ENCODE measurements at regions not wholly inside any gene's neighbourhood (a gene's known extent, or its start where the extent isn't known, plus 50 kb on each side); places are given as distances from the start of the nearest gene placed in this dataset.

- no peaks in the 10 kb centered on the region for H3K79me1 ChIP-seq (ENCODE audit: insufficient read depth, low read depth, low read length, poor library complexity, severe bottlenecking)
- TF ChIP-seq CTCF (conservative IDR thresholded peaks at IDR 0.05) = no peak
- H3K4ac ChIP-seq (ENCODE audit: low read depth, low read length) = no peak overlapping the region
- no peaks in the 10 kb centered on the region for H3K23me2 ChIP-seq (ENCODE audit: insufficient read length, low read depth, low read length, poor library complexity, severe bottlenecking)
- H3K56ac ChIP-seq (ENCODE audit: insufficient read length, low read depth, low read length) = no peak overlapping the region
- H3K4me1 ChIP-seq (ENCODE audit: insufficient read depth, low read length) = peaks cover 3% of the 10 kb centered on the region; the same call in 1 of the 2 replicates
- H3K4me2 ChIP-seq (ENCODE audit: insufficient read depth, insufficient read length, low read length) = no peak overlapping the region
- no peak overlapping the region for H2AFZ ChIP-seq (ENCODE audit: low read length)
- H2AK5ac ChIP-seq (ENCODE audit: insufficient read length, low read length) = no peak overlapping the region
- H3K27me3 ChIP-seq (ENCODE audit: insufficient read depth, low read length) = no peaks in the 10 kb centered on the region; the same call in 1 of the 2 replicates
- H3K9me3 ChIP-seq (ENCODE audit: control insufficient read depth, low read depth, low read length) = no peaks in the 10 kb centered on the region
- no peak overlapping the region for H3K23ac ChIP-seq (ENCODE audit: insufficient read length, low read depth, low read length)
- no peak overlapping the region for H3K27ac ChIP-seq (ENCODE audit: insufficient read length, low read depth, low read length)
- H3K9me3 Mint-ChIP-seq = peaks cover 0 to 3% of the 10 kb centered on the region in 2 experiments; a peak in 1 of 5 replicates
- H3K27ac Mint-ChIP-seq = no peak overlapping the region
- H3K4me3 Mint-ChIP-seq = no peak overlapping the region
- no peak overlapping the region for H3K18ac ChIP-seq (ENCODE audit: insufficient read length, low read depth, low read length)
- H3K4me1 Mint-ChIP-seq = peaks cover 18 to 22% of the 10 kb centered on the region in 2 experiments
- DNase-seq = no peak
- peaks cover 82% of the 10 kb centered on the region for H3K27me3 Mint-ChIP-seq (ENCODE audit: low read depth)
- H2BK15ac ChIP-seq (ENCODE audit: low read depth, low read length) = no peak overlapping the region
- no peak overlapping the region for H4K91ac ChIP-seq (ENCODE audit: insufficient read length, low read depth, low read length)
- H3K14ac ChIP-seq (ENCODE audit: insufficient read depth, low read length) = no peak overlapping the region
- H3K36me3 Mint-ChIP-seq (ENCODE audit: insufficient read depth in 1 of 3, low read depth in 3 of 3) = no peaks in the 10 kb centered on the region
- no peaks in the 10 kb centered on the region for H4K20me1 ChIP-seq (ENCODE audit: control insufficient read depth, insufficient read depth, insufficient read length)
- H3K79me2 ChIP-seq (ENCODE audit: insufficient read depth, low read length) = no peaks in the 10 kb centered on the region
- H2BK120ac ChIP-seq (ENCODE audit: low read depth, low read length, poor library complexity, severe bottlenecking) = no peak overlapping the region
- H2BK20ac ChIP-seq (ENCODE audit: low read depth, low read length, poor library complexity, severe bottlenecking) = no peak overlapping the region
- no peak overlapping the region for H4K8ac ChIP-seq (replicated peaks; ENCODE audit: insufficient read length, low read depth, low read length)
- no peak overlapping the region for H3T11ph ChIP-seq (ENCODE audit: low read length)
- H2BK12ac ChIP-seq (ENCODE audit: insufficient read length, low read depth, low read length) = no peak overlapping the region
- H4K5ac ChIP-seq (ENCODE audit: insufficient read length, low read depth, low read length) = no peak overlapping the region
- no peak overlapping the region for H2BK5ac ChIP-seq (ENCODE audit: insufficient read length, low read length)
- H3K9ac ChIP-seq (ENCODE audit: extremely low read depth, insufficient read length, low read length) = no peak overlapping the region
- no CpG with 5 or more reads among the region's 5 CpGs for WGBS (ENCODE audit: extremely low coverage, insufficient read length, low lambda C conversion rate)
Observed at GRCh38 chr18:22334567-22334966, 83.1 kb downstream of the CTAGE1 start.
